HCT116 (cell line): ENCODE measurements at regions not wholly inside any gene's neighbourhood (a gene's known extent, or its start where the extent isn't known, plus 50 kb on each side); places are given as distances from the start of the nearest gene placed in this dataset.

Source experiments
- ATAC-seq: fragments of 200-7000 bp; cut with Tn5 transposase; 2 replicates; pipeline ENCODE4 v1.9.1; 2020; ENCODE audit warnings: mild to moderate bottlenecking, moderate library complexity
- BruUV-seq: library from RNA; stranded (reverse); fragments of 400-500 nt; replicated peaks from 2 replicates; lab custom pipeline; 2021; lab: Mats Ljungman, UMichigan
- CTCF ChIA-PET: fragments of 300-600 bp; sonication (Branson Sonifier 250); formaldehyde crosslinking; loops from one replicate; lab custom pipeline; 2021; ENCODE audit warnings: antibody characterized with exemption; lab: Charles Lee
- POLR2A ChIA-PET: fragments of 300-600, 350-600 bp; sonication (Branson Sonifier 250); formaldehyde crosslinking; loops from one replicate; lab custom pipeline; 2021; ENCODE audit warnings: antibody characterized with exemption; lab: Charles Lee
- RAD21 ChIA-PET, 2 experiments: fragments of 300-600 bp; sonication (Branson Sonifier 250); formaldehyde crosslinking; loops; one replicate each; lab custom pipeline; 2023; ENCODE audit warnings: low total read pairs in 2 of 2; ENCODE audit not compliant: uncharacterized antibody in 2 of 2, unreplicated experiment in 2 of 2, low non-redundant PET in 1 of 2; lab: Charles Lee
- DNase-seq: peaks from one replicate; pipeline ENCODE4 v3.0.0-alpha.2; 2010; ENCODE audit warnings: low read depth, low spot score
- H2AFZ ChIP-seq: fragments of 200-600 bp; shearing (Covaris generic), sonication (generic); 2 replicates; pipeline ENCODE4 v1.6.1; 2017; ENCODE audit warnings: low read depth, mixed run types, mixed read lengths, antibody characterized with exemption, low read length; ENCODE audit not compliant: poor library complexity, severe bottlenecking
- H3K27ac ChIP-seq: 2 replicates; pipeline ENCODE4 v1.5.1; 2012; ENCODE audit warnings: low read depth, low read length
- H3K27me3 ChIP-seq: fragments of 200-600 bp; sonication (generic); 2 replicates; pipeline ENCODE4 v1.6.1; 2016; ENCODE audit warnings: mixed run types, low read length, mixed read lengths; ENCODE audit not compliant: insufficient read depth
- H3K36me3 ChIP-seq, 2 experiments: fragments of 200-500 bp in 1 of 2; fragments of 200-600 bp in 1 of 2; sonication (Bioruptor generic) in 1 of 2; sonication (generic) in 1 of 2; 2 replicates each; pipeline versions ENCODE4 v1.5.1 to v1.6.1; 2014 to 2016; ENCODE audit warnings: low read length in 2 of 2, inconsistent platforms in 1 of 2, mixed read lengths in 1 of 2, mixed run types in 1 of 2; ENCODE audit not compliant: insufficient read depth in 2 of 2, control insufficient read depth in 1 of 2
- H3K4me1 ChIP-seq, 2 experiments: fragments of 200-600 bp in 1 of 2; sonication (generic) in 1 of 2; 2 replicates each; pipeline versions ENCODE4 v1.5.1 to v1.6.1; 2012 to 2017; ENCODE audit warnings: low read length in 2 of 2, inconsistent platforms in 1 of 2, mild to moderate bottlenecking in 1 of 2, mixed read lengths in 1 of 2, mixed run types in 1 of 2, moderate library complexity in 1 of 2; ENCODE audit not compliant: insufficient read depth in 2 of 2, control insufficient read depth in 1 of 2
- H3K4me2 ChIP-seq: fragments of 200-600 bp; sonication (generic); 2 replicates; pipeline ENCODE4 v1.6.1; 2017; ENCODE audit warnings: mixed run types, low read length, mixed read lengths
- H3K4me3 ChIP-seq, 2 experiments: fragments of 200-600 bp in 1 of 2; sonication (generic) in 1 of 2; replicated peaks in 1 of 2; 2 replicates each; pipeline ENCODE4 v1.5.1; 2011 to 2016; ENCODE audit warnings: low read length in 2 of 2, control low read depth in 1 of 2, low read depth in 1 of 2, mild to moderate bottlenecking in 1 of 2, mixed read lengths in 1 of 2, mixed run types in 1 of 2
- H3K79me2 ChIP-seq: fragments of 200-600 bp; sonication (generic); 2 replicates; pipeline ENCODE4 v1.6.1; 2017; ENCODE audit warnings: mild to moderate bottlenecking, mixed run types, low read length, moderate library complexity, mixed read lengths; ENCODE audit not compliant: insufficient read depth
- H3K9ac ChIP-seq: fragments of 200-600 bp; sonication (generic); 2 replicates; pipeline ENCODE4 v1.6.1; 2016; ENCODE audit warnings: low read length, mixed read lengths
- H3K9me2 ChIP-seq: fragments of 200-600 bp; sonication (generic), shearing (Covaris generic); 2 replicates; pipeline ENCODE4 v1.6.1; 2017; ENCODE audit warnings: mixed run types, mild to moderate bottlenecking, moderate library complexity; ENCODE audit not compliant: insufficient read depth
- H3K9me3 ChIP-seq, 2 experiments: fragments of 200-500 bp in 1 of 2; fragments of 200-600 bp in 1 of 2; sonication (Bioruptor generic) in 1 of 2; sonication (generic) in 1 of 2; 2 replicates each; pipeline ENCODE4 v1.6.1; 2014 to 2017; ENCODE audit warnings: low read length in 2 of 2, mixed read lengths in 2 of 2, inconsistent platforms in 1 of 2, low read depth in 1 of 2, mild to moderate bottlenecking in 1 of 2, mixed run types in 1 of 2, moderate library complexity in 1 of 2; ENCODE audit not compliant: control insufficient read depth in 1 of 2, insufficient read depth in 1 of 2
- H4K20me1 ChIP-seq: fragments of 200-600 bp; sonication (generic), shearing (Covaris generic); 2 replicates; pipeline ENCODE4 v1.6.1; 2017; ENCODE audit warnings: mixed run types, mild to moderate bottlenecking, moderate library complexity; ENCODE audit not compliant: insufficient read depth
- ATF3 ChIP-seq: IDR thresholded peaks from 2 replicates; pipeline ENCODE4 v1.6.1; 2012
- CBX3 ChIP-seq: IDR thresholded peaks from 2 replicates; pipeline ENCODE4 v1.6.1; 2012; ENCODE audit warnings: low read depth
- EGR1 ChIP-seq: IDR thresholded peaks from 2 replicates; pipeline ENCODE4 v1.6.1; 2012; ENCODE audit warnings: low read depth
- ELF1 ChIP-seq: IDR thresholded peaks from 2 replicates; pipeline ENCODE4 v1.6.1; 2012; ENCODE audit warnings: low read depth, borderline replicate concordance
- EZH2 ChIP-seq: fragments of 200-600 bp; sonication (generic); IDR thresholded peaks from 2 replicates; pipeline ENCODE4 v1.6.1; 2017; ENCODE audit warnings: antibody characterized with exemption, mixed run types
- EZH2phosphoT487 ChIP-seq: fragments of 200-600 bp; IDR thresholded peaks from 2 replicates; pipeline ENCODE4 v1.6.1; 2018; ENCODE audit warnings: antibody characterized with exemption, borderline replicate concordance
- POLR2A ChIP-seq: IDR thresholded peaks from 2 replicates; pipeline ENCODE4 v1.7.0; 2011; ENCODE audit warnings: borderline replicate concordance; ENCODE audit not compliant: insufficient read depth, insufficient read length; ENCODE audit errors: extremely low read depth
- POLR2AphosphoS5 ChIP-seq: IDR thresholded peaks from 2 replicates; pipeline ENCODE4 v1.6.1; 2011; ENCODE audit warnings: mild to moderate bottlenecking, low read depth, low read length, moderate library complexity
- RAD21 ChIP-seq: IDR thresholded peaks from 2 replicates; pipeline ENCODE4 v1.6.1; 2012; ENCODE audit warnings: low read depth, mild to moderate bottlenecking
- SIN3A ChIP-seq: IDR thresholded peaks from 2 replicates; pipeline ENCODE4 v1.6.1; 2012; ENCODE audit warnings: low read depth
- SP1 ChIP-seq: IDR thresholded peaks from 2 replicates; pipeline ENCODE4 v1.6.1; 2012; ENCODE audit warnings: low read depth
- SRF ChIP-seq: IDR thresholded peaks from 2 replicates; pipeline ENCODE4 v1.6.1; 2012; ENCODE audit warnings: low read depth
- TCF7L2 ChIP-seq: IDR thresholded peaks from 2 replicates; pipeline ENCODE4 v1.7.0; 2011; ENCODE audit warnings: borderline replicate concordance, inconsistent platforms; ENCODE audit not compliant: insufficient read depth, insufficient read length; ENCODE audit errors: extremely low read depth
- YY1 ChIP-seq: IDR thresholded peaks from 2 replicates; pipeline ENCODE4 v1.6.1; 2011; ENCODE audit warnings: low read length, low read depth, moderate library complexity, mild to moderate bottlenecking; ENCODE audit not compliant: insufficient replicate concordance; ENCODE audit errors: extremely low read depth
- ZBTB33 ChIP-seq: IDR thresholded peaks from 2 replicates; pipeline ENCODE4 v1.6.1; 2011; ENCODE audit warnings: mild to moderate bottlenecking, low read length, moderate library complexity; ENCODE audit not compliant: insufficient replicate concordance; ENCODE audit errors: extremely low read depth
- ZFX ChIP-seq: fragments of 450-650 bp; IDR thresholded peaks from 2 replicates; pipeline ENCODE4 v1.6.1; 2017
- ZNF274 ChIP-seq: fragments of 200-500 bp; sonication (Bioruptor generic); IDR thresholded peaks from 2 replicates; pipeline ENCODE4 v1.6.1; 2014; ENCODE audit warnings: mild to moderate bottlenecking, low read depth, low read length, inconsistent platforms
- intact Hi-C: fragments of 100-400 bp; cut with micrococcal nuclease; formaldehyde crosslinking; loops from 2 replicates; pipeline ENCODE4 v1.10.0; 2022
- TF ChIP-seq, protein P1 (sequence below): IDR thresholded peaks from 2 replicates; pipeline ENCODE4 v1.6.1; 2012
- TF ChIP-seq, protein P2 (sequence below): IDR thresholded peaks from 2 replicates; pipeline ENCODE4 v1.6.1; 2012; ENCODE audit warnings: low read depth
- TF ChIP-seq, protein P3 (sequence below), 3 experiments: fragments of 200-600 bp in 1 of 3; sonication (generic) in 1 of 3; IDR thresholded peaks in 2 of 3; conservative IDR thresholded peaks in 1 of 3; 2 replicates each; pipeline ENCODE4 v1.5.1; 2012 to 2017; ENCODE audit warnings: low read depth in 2 of 3, low read length in 2 of 3, antibody characterized with exemption in 1 of 3, borderline replicate concordance in 1 of 3, control low read depth in 1 of 3, mild to moderate bottlenecking in 1 of 3, mixed read lengths in 1 of 3, mixed run types in 1 of 3, moderate library complexity in 1 of 3; ENCODE audit not compliant: insufficient read depth in 1 of 3

DNA sequence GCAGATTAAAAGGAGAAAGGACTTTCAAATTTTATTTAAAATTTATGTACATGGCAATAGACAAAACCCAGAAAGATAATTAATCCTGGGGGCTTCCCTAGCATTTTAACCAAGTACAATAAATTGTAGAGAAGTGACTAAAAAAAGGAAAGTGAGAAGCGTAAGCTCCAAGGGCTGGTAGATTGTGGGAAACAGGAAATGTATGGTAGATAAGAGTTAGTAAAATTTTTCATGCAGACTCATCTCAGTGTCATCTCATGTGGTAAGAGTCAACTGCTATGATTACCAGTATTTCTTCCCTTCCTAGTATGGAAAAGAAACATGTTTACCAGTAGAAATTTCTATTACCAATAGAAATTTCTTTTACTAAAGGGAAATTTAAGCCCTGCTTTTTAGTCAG, 464.3 kb upstream of the AGTR1 start:
- RAD21 ChIA-PET: no interaction called here
- Histone ChIP-seq H3K4me3 (no peak overlapping the region), H3K4me2 (no peak overlapping the region), H3K36me3 (no peaks in the 10 kb centered on the region), H2AFZ (peak overlapping the region; percentile 26), H4K20me1 (no peaks in the 10 kb centered on the region), H3K27ac (no peak overlapping the region), H3K9me2 (no peaks in the 10 kb centered on the region), H3K9ac (no peak overlapping the region), H3K4me1 (no peaks in the 10 kb centered on the region), H3K27me3 (no peaks in the 10 kb centered on the region), H3K79me2 (no peaks in the 10 kb centered on the region), H3K9me3 (no peaks in the 10 kb centered on the region)
- CTCF ChIA-PET: no interaction called here
- TF ChIP-seq ATF3 (no peak), EZH2phosphoT487 (no peak), ZNF274 (no peak), POLR2A (no peak), ZBTB33 (no peak), CBX3 (no peak), SRF (no peak), EGR1 (no peak), ELF1 (no peak), RAD21 (no peak), ZFX (no peak), SIN3A (no peak), YY1 (no peak), POLR2AphosphoS5 (no peak), TCF7L2 (no peak), EZH2 (no peak), SP1 (no peak)
- TF ChIP-seq, protein P1, sequence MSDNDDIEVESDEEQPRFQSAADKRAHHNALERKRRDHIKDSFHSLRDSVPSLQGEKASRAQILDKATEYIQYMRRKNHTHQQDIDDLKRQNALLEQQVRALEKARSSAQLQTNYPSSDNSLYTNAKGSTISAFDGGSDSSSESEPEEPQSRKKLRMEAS: no peak
- TF ChIP-seq, protein P2, sequence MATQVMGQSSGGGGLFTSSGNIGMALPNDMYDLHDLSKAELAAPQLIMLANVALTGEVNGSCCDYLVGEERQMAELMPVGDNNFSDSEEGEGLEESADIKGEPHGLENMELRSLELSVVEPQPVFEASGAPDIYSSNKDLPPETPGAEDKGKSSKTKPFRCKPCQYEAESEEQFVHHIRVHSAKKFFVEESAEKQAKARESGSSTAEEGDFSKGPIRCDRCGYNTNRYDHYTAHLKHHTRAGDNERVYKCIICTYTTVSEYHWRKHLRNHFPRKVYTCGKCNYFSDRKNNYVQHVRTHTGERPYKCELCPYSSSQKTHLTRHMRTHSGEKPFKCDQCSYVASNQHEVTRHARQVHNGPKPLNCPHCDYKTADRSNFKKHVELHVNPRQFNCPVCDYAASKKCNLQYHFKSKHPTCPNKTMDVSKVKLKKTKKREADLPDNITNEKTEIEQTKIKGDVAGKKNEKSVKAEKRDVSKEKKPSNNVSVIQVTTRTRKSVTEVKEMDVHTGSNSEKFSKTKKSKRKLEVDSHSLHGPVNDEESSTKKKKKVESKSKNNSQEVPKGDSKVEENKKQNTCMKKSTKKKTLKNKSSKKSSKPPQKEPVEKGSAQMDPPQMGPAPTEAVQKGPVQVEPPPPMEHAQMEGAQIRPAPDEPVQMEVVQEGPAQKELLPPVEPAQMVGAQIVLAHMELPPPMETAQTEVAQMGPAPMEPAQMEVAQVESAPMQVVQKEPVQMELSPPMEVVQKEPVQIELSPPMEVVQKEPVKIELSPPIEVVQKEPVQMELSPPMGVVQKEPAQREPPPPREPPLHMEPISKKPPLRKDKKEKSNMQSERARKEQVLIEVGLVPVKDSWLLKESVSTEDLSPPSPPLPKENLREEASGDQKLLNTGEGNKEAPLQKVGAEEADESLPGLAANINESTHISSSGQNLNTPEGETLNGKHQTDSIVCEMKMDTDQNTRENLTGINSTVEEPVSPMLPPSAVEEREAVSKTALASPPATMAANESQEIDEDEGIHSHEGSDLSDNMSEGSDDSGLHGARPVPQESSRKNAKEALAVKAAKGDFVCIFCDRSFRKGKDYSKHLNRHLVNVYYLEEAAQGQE: no peak
- TF ChIP-seq, protein P3, sequence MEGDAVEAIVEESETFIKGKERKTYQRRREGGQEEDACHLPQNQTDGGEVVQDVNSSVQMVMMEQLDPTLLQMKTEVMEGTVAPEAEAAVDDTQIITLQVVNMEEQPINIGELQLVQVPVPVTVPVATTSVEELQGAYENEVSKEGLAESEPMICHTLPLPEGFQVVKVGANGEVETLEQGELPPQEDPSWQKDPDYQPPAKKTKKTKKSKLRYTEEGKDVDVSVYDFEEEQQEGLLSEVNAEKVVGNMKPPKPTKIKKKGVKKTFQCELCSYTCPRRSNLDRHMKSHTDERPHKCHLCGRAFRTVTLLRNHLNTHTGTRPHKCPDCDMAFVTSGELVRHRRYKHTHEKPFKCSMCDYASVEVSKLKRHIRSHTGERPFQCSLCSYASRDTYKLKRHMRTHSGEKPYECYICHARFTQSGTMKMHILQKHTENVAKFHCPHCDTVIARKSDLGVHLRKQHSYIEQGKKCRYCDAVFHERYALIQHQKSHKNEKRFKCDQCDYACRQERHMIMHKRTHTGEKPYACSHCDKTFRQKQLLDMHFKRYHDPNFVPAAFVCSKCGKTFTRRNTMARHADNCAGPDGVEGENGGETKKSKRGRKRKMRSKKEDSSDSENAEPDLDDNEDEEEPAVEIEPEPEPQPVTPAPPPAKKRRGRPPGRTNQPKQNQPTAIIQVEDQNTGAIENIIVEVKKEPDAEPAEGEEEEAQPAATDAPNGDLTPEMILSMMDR (IDR thresholded peaks at IDR 0.05 in 2 of 3, conservative IDR thresholded peaks at IDR 0.05 in 1 of 3; ENCODE audit: borderline replicate concordance in 1 of 3, insufficient read depth in 1 of 3, low read depth in 2 of 3, low read length in 2 of 3): no peak
- BruUV-seq: no TSS peak
- ATAC-seq (no peak), DNase-seq (no peak)
- POLR2A ChIA-PET: no interaction called here
- intact Hi-C loops: no loop called here
